ENCODE measurements at regions not wholly inside any gene's neighbourhood (a gene's known extent, or its start where the extent isn't known, plus 50 kb on each side); places are given as distances from the start of the nearest gene placed in this dataset.

GRCh38 chr13:90272356-90272755 lies 1075.1 kb upstream of the MIR17HG start:
- TF ChIP-seq, protein P1, sequence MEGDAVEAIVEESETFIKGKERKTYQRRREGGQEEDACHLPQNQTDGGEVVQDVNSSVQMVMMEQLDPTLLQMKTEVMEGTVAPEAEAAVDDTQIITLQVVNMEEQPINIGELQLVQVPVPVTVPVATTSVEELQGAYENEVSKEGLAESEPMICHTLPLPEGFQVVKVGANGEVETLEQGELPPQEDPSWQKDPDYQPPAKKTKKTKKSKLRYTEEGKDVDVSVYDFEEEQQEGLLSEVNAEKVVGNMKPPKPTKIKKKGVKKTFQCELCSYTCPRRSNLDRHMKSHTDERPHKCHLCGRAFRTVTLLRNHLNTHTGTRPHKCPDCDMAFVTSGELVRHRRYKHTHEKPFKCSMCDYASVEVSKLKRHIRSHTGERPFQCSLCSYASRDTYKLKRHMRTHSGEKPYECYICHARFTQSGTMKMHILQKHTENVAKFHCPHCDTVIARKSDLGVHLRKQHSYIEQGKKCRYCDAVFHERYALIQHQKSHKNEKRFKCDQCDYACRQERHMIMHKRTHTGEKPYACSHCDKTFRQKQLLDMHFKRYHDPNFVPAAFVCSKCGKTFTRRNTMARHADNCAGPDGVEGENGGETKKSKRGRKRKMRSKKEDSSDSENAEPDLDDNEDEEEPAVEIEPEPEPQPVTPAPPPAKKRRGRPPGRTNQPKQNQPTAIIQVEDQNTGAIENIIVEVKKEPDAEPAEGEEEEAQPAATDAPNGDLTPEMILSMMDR (IDR thresholded peaks at IDR 0.05), result no peak
- TF ChIP-seq POLR2A (IDR thresholded peaks at IDR 0.05), result no peak

Data from thyroid gland (tissue), 4 donors.